ENCODE measurements at regions not wholly inside any gene's neighbourhood (a gene's known extent, or its start where the extent isn't known, plus 50 kb on each side); places are given as distances from the start of the nearest gene placed in this dataset.

- no peak for DNase-seq (ENCODE audit: low spot score)
Measured at GRCh38 chr12:58532855-58533608, 387.3 kb downstream of the LRIG3 start.

- no peak for DNase-seq (ENCODE audit: low spot score)
Measured at GRCh38 chr12:58533652-58534051, 386.7 kb downstream of the LRIG3 start.

- DNase-seq (ENCODE audit: low spot score), result no peak
Measured at GRCh38 chr12:58537278-58537677, 383.0 kb downstream of the LRIG3 start.

DNA sequence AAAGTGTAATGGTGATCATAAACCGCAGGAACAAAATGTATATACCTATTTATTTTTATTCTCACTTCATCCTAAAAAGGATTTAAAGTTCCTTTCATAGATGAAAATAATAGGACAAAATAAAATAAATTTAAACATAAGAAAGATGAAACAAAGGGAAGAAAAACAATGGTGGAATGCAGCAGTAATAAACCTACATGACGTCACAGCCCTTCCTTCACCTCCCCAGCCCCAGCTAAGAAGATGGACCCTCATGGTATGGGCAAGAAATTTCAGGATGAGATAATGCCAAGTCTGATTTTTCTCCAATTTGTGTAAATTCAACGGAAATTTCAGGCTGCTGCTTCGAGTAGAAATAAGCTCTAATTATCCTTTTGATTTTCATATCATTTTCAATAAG, 381.0 kb downstream of the LRIG3 start:
- no peak for DNase-seq (ENCODE audit: low spot score)

DNA sequence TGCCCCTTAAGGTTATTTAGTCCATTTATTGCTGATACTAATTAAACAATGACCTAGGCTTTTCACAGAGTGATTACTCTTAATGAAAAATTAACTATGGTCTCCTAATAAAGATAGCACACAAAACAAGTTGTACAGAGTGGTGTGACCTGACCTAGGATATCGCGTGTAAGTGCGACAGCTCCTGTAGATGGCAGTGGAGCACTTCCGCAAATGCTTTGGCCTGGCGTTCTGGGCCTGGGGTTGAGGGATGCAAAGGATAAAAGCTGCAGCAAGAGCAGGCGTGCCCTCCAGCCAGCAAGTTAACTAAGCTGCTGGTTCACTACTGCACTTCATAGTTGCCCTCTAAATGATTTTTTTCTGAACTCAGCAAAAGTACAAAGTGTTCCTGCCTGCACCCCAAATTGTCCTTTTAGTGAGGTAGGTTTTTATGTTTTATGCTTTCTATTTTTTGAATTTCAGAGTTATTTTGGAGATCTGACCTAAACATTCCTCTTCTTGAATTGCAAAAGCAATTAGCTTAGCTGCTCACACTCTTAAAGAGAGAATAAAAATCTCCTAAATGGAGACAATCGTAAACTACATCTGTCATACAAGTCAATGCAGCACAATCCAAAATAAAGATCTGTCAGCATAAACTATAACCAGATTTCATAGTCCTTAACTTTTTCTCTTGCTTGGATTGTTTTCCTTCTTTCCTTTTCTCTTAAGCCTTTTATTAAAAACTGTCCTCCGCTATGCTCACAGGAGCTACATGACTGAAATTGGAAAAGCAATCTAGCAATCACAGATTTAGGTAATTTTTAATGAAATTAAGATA, 379.6 kb downstream of the LRIG3 start:
- no peak for DNase-seq (ENCODE audit: low spot score)

- DNase-seq (ENCODE audit: low spot score), result no peak
Measured at GRCh38 chr12:58541300-58541690, 379.0 kb downstream of the LRIG3 start.

DNA sequence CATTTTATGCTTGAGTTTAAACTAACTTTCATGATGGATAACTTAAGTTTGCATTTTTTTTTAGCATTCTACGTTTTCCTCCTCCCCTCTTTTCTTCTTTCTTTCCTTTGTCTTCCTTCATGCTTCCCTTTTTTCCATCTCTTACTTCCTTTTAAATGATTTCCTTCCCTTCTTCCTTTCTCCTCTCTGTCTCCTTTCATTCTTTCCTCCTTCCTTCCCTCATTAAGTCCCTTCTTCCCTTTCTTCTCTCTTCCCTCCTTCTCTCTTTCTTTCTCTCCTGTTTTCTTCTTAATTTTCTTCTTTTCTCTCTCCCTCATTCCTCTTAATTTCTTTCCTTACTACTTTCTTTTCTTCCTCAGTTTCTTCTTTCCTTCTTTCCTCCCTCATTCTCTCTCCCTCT, 376.0 kb downstream of the LRIG3 start:
- no peak for DNase-seq (ENCODE audit: low spot score)

DNA sequence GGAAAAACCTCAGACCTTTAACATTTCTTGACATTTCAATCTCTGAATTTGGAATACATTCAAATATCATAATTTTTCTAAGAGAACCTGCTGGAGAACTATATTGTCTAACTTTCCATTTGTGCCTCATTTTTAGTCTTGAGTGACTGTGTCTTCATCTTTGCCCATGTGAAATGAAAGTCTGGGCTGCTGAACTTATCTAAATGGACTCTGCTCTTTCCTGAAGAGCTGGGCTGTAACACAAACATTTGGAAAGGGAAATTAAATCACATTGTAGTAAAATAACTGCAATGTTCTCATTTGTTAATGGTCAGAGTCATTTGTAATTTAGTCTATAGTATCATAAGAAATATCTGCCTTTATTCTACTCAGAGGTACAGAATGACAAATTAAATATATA, 373.1 kb downstream of the LRIG3 start:
- DNase-seq (ENCODE audit: low spot score), result no peak

DNA sequence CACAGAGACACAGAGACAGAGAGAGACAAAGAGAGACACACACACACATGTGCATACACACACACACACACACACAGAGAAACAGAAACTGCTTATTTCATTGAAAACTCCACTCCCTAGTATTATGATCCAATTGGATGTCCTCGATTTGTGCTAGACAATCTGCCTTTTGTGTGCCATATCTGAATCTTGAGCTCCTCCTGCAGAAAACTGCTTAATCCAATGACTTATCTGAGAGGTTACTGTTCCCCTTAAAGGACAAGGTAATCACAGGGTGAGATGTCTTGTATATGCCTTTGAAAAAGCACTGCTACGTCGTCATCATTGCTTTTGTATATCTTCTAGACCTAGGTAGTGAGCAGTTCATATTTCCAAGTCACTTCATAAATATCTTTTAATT, 371.5 kb downstream of the LRIG3 start:
- DNase-seq (ENCODE audit: low spot score), result no peak

DNA sequence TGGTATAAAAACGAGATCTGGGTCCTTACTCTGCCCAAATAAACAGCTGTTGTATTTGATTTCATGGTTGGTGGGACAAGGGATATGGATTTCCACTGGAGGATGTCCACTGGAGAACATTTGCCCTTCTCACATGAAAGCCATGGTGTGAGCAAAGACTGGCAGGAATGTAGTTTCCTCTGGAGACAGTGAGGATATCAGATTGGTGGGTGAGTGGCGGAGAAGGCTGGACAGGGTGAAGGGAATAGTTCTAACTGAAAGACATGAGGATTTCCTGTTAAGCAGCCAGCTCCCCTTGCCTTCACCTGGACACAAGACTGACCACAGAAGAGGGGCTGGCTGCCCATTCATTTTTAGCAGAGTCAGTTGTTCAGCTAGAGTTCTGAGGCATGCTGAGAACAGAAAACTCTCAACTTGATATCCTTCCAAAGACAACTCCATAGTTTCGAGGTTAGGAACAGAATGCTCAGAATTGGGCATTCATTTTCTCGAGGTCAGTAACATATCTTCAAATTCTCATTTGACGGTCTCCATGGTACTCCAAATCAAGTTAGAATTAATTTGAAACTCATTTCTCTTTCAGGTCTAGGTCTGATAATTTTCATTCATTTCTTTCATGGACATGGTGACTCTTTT, 365.7 kb downstream of the LRIG3 start:
- no peak for DNase-seq (ENCODE audit: low spot score)

- no peak for DNase-seq (ENCODE audit: low spot score)
Measured at GRCh38 chr12:58557171-58557570, 363.1 kb downstream of the LRIG3 start.

GRCh38 chr12:58557661-58558060, 362.6 kb downstream of the LRIG3 start:
- no peak for DNase-seq (ENCODE audit: low spot score)

DNA sequence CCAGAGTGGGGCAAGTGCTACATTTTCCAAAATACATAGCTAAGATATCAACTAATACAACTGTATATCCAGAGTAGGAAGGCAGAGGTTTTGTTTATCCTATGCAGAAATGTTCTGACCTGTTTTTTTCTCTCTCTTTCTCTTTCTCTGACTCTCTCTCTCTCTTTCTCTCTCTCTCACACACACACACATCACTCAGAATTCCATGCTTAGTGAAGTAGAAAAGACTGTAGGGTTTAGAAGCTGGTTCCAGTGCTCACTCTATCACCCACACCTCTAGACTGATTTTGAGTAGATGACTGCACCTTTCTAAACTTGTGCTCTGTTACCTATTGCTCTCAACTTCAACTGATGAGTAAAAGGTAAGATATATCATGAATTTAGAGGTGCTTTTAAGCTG, 356.7 kb downstream of the LRIG3 start:
- no peak for DNase-seq (ENCODE audit: low spot score)

DNA sequence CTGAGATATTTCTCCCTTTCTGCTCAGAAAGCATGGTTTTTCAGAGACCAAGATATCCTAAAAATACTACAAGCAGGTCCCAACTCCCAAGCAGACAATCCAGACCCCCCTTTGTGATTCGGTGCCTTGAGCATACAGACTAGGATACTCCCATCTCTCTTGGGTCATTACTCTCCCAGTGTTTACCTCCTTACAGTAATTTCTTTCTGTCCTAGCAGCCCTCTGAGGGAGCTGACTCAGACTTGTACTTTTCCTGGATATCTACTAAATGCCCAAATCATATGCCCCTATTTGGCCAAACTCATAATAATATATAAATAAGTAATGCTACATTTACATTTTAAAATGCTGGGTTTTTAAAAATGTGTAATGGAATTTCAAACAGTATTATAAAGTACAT, 355.6 kb downstream of the LRIG3 start:
- no peak for DNase-seq (ENCODE audit: low spot score)

DNA sequence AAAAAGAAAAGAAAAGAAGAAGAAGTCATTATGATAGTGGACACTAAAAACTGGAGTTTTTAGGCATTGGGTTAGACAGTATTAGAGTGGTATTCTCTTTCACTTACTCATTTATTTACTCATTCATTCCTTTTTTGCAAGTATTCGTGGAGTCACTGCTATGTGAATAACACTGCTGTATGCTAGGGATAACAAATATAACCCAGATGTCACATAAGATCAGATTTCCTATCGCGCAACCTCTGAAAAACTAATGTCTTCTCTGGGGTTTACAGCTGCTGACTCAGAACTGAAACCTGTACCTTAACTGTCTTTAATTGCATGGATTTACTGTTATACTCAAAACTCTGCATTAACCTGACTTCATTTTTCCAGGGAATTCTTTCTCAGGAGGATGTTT, 353.7 kb downstream of the LRIG3 start:
- no peak for DNase-seq (ENCODE audit: low spot score)

- no peak for DNase-seq (ENCODE audit: low spot score)
Measured at GRCh38 chr12:58567189-58567588, 353.1 kb downstream of the LRIG3 start.

DNA sequence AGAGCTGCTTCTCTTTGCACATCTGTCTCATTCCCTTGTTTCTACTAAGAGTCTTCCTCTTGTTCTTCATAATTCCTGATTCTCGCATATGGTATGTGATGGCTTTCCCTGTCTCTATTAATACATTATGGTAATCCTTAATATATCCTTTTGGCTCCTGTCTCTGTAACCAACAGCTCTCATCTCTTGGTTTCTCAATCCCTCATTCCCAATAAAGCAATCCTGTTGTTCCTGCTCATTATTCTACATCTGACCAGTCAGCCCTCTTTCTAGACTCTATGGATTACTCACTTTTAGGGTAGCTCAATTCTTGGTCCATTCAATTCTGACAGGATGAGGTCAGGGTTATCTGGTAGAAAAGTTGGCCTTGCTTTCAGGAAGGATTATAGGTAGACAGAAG, 349.9 kb downstream of the LRIG3 start:
- no peak for DNase-seq (ENCODE audit: low spot score)

GRCh38 chr12:58575256-58575655, 345.0 kb downstream of the LRIG3 start:
- no peak for DNase-seq (ENCODE audit: low spot score)

- DNase-seq (ENCODE audit: low spot score), result no peak
Measured at GRCh38 chr12:58576081-58576480, 344.2 kb downstream of the LRIG3 start.

- no peak for DNase-seq (ENCODE audit: low spot score)
Measured at GRCh38 chr12:58576916-58577315, 343.4 kb downstream of the LRIG3 start.

DNA sequence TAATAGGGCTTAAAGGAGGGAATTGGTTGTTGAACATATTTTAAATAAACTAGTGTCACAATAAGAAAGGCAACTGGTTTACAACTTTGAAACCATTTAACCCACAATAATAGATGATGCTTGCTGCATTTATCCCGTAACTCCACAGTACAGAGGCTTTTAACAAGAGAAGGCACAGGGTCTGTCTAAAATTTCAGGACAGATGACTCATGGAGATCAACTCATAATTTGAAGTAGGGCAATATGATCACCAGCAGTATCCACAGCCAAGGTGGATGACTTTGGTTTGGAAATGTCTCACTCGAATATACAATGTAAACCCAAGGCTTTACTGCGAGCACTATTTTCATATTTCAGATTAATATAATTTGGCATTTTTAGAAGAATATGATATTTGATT, 340.2 kb downstream of the LRIG3 start:
- no peak for DNase-seq (ENCODE audit: low spot score)

DNA sequence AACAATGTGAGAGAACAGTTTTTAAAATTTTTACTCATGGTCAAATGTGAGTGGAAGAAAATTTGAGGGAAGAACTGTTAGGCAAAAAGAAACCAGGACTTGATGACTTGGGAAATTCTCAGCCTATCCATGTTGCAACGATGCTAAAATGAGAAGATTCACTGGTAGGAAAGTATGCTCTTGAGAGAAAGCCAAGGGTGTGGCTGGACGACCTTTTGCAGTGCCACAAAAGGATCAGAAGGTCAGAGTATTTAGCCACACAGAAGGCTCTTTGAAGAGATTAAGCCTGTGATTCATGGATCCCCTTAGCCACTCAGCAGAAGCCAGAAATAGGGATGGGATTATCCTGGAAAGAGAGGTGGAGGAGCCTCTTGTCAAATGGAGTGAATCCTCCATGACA, 336.8 kb downstream of the LRIG3 start:
- no peak for DNase-seq (ENCODE audit: low spot score)

DNA sequence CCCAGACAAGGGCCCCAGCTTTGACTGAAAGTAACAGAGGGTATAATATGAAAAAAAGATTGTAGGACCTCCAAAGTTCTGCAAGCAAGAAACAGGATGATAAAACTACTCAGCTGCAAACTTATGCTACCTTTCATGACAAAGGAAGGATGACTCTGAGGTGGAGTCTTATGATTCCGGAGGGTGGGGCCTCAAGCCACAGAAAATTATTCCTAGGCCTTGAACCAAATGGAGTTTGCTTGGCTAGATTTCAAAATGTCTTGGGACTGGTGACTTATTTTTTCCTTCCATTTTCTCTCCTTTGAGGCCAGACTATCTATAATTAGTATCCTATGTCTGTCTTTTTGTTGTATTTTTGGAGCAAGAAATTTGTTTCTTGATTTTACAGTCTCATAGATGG, 336.4 kb downstream of the LRIG3 start:
- DNase-seq (ENCODE audit: low spot score), result no peak
